DOHH2 (cell line): ENCODE measurements at regions not wholly inside any gene's neighbourhood (a gene's known extent, or its start where the extent isn't known, plus 50 kb on each side); places are given as distances from the start of the nearest gene placed in this dataset.

ENCODE experiments used
- H3F3A ChIP-seq: fragments of 200-600 bp; sonication (generic), shearing (Covaris generic); 2 replicates; pipeline ENCODE4 v1.6.0; 2016; ENCODE audit warnings: antibody characterized with exemption, mild to moderate bottlenecking; ENCODE audit not compliant: control insufficient read depth, insufficient read depth
- H3K27ac ChIP-seq: fragments of 200-600 bp; sonication (generic); 2 replicates; pipeline ENCODE4 v1.5.1; 2014; ENCODE audit warnings: low read depth, mild to moderate bottlenecking, low read length, moderate library complexity
- H3K27me3 ChIP-seq: fragments of 200-600 bp; sonication (generic); 2 replicates; pipeline ENCODE4 v1.6.1; 2014; ENCODE audit warnings: mild to moderate bottlenecking, low read length, mixed read lengths; ENCODE audit not compliant: control insufficient read depth
- H3K36me3 ChIP-seq: fragments of 200-600 bp; sonication (generic); 2 replicates; pipeline ENCODE4 v1.6.1; 2014; ENCODE audit warnings: mild to moderate bottlenecking, low read length, moderate library complexity, mixed read lengths; ENCODE audit not compliant: control insufficient read depth
- H3K4me1 ChIP-seq: fragments of 200-600 bp; sonication (generic); 2 replicates; pipeline ENCODE4 v1.6.1; 2014; ENCODE audit warnings: mild to moderate bottlenecking, low read length, mixed read lengths; ENCODE audit not compliant: control insufficient read depth
- H3K4me2 ChIP-seq: fragments of 200-600 bp; sonication (generic); 2 replicates; pipeline ENCODE4 v1.6.0; 2014; ENCODE audit warnings: mild to moderate bottlenecking, low read length, moderate library complexity
- H3K4me3 ChIP-seq: fragments of 200-600 bp; sonication (generic); 2 replicates; pipeline ENCODE4 v1.5.1; 2014; ENCODE audit warnings: mild to moderate bottlenecking, low read length, mixed read lengths
- H3K79me2 ChIP-seq: fragments of 200-600 bp; sonication (generic); 2 replicates; pipeline ENCODE4 v1.6.1; 2014; ENCODE audit warnings: mild to moderate bottlenecking, low read length, mixed read lengths; ENCODE audit not compliant: control insufficient read depth
- H3K9me2 ChIP-seq: fragments of 200-600 bp; sonication (generic); replicated peaks from 2 replicates; pipeline ENCODE4 v1.6.1; 2014; ENCODE audit warnings: mild to moderate bottlenecking, low read length, mixed read lengths; ENCODE audit not compliant: control insufficient read depth
- H3K9me3 ChIP-seq: fragments of 200-600 bp; sonication (generic); 2 replicates; pipeline ENCODE4 v1.6.1; 2014; ENCODE audit warnings: antibody characterized with exemption, low read length, mixed read lengths; ENCODE audit not compliant: control insufficient read depth, insufficient read depth
- H4K20me1 ChIP-seq: fragments of 200-600 bp; sonication (generic); 2 replicates; pipeline ENCODE4 v1.6.0; 2014; ENCODE audit warnings: low read depth, mild to moderate bottlenecking, antibody characterized with exemption, low read length, moderate library complexity; ENCODE audit not compliant: control insufficient read depth, insufficient read depth
- CTCF ChIP-seq: fragments of 200-600 bp; sonication (generic); IDR thresholded peaks from one replicate; pipeline ENCODE4 v1.5.1; 2014; ENCODE audit warnings: antibody characterized with exemption, mild to moderate bottlenecking, low read depth, low read length; ENCODE audit not compliant: poor library complexity, severe bottlenecking
- EZH2phosphoT487 ChIP-seq: fragments of 200-600 bp; sonication (generic); IDR thresholded peaks from 2 replicates; pipeline ENCODE4 v1.6.1; 2017; ENCODE audit warnings: borderline replicate concordance, mild to moderate bottlenecking, antibody characterized with exemption, low read length, moderate library complexity, mixed read lengths

- Histone ChIP-seq H4K20me1 (no peaks in the 10 kb centered on the region), H3K4me2 (no peak overlapping the region), H3K4me1 (no peaks in the 10 kb centered on the region), H3K27ac (no peak overlapping the region), H3K27me3 (peaks cover 10% of the 10 kb centered on the region; the same call in 1 of the 2 replicates), H3K4me3 (no peak overlapping the region), H3K9me3 (no peaks in the 10 kb centered on the region), H3F3A (no peaks in the 10 kb centered on the region), H3K79me2 (no peaks in the 10 kb centered on the region), H3K9me2 (no peaks in the 10 kb centered on the region), H3K36me3 (no peaks in the 10 kb centered on the region)
- TF ChIP-seq EZH2phosphoT487, result no peak
- TF ChIP-seq CTCF, result no peak
Measured at GRCh38 chr9:113646946-113647914, 183.7 kb downstream of the RGS3 start.

- H3K27ac ChIP-seq, result no peak overlapping the region
- no peaks in the 10 kb centered on the region for H3K9me2 ChIP-seq
- H3K4me3 ChIP-seq, result no peak overlapping the region
- H3K9me3 ChIP-seq, result no peaks in the 10 kb centered on the region
- H3F3A ChIP-seq, result no peaks in the 10 kb centered on the region
- H3K4me2 ChIP-seq, result no peak overlapping the region
- TF ChIP-seq CTCF, result no peak
- TF ChIP-seq EZH2phosphoT487, result no peak
- H3K27me3 ChIP-seq, result peaks cover 10% of the 10 kb centered on the region; the same call in 1 of the 2 replicates
- H3K4me1 ChIP-seq, result no peaks in the 10 kb centered on the region
- no peaks in the 10 kb centered on the region for H3K79me2 ChIP-seq
- H3K36me3 ChIP-seq, result no peaks in the 10 kb centered on the region
- no peaks in the 10 kb centered on the region for H4K20me1 ChIP-seq
Measured at GRCh38 chr9:113648048-113648447, 184.5 kb downstream of the RGS3 start.

- no peaks in the 10 kb centered on the region for H3K9me3 ChIP-seq
- H3K4me1 ChIP-seq, result no peaks in the 10 kb centered on the region
- H4K20me1 ChIP-seq, result no peaks in the 10 kb centered on the region
- H3K4me2 ChIP-seq, result no peak overlapping the region
- H3K9me2 ChIP-seq, result no peaks in the 10 kb centered on the region
- peaks cover 8% of the 10 kb centered on the region; the same call in 1 of the 2 replicates for H3K27me3 ChIP-seq
- no peak overlapping the region for H3K4me3 ChIP-seq
- TF ChIP-seq EZH2phosphoT487 (no peak), CTCF (no peak)
- no peak overlapping the region for H3K27ac ChIP-seq
- no peaks in the 10 kb centered on the region for H3K79me2 ChIP-seq
- no peaks in the 10 kb centered on the region for H3K36me3 ChIP-seq
- H3F3A ChIP-seq, result no peaks in the 10 kb centered on the region
Measured at GRCh38 chr9:113648586-113648985, 185.1 kb downstream of the RGS3 start.
